Keratinocyte (primary cell): ENCODE measurements at regions not wholly inside any gene's neighbourhood (a gene's known extent, or its start where the extent isn't known, plus 50 kb on each side); places are given as distances from the start of the nearest gene placed in this dataset.

ENCODE experiments used
- DNase-seq: peaks from one replicate; pipeline ENCODE4 v3.0.0-alpha.2; 2011; ENCODE audit warnings: low read depth, missing footprints, low spot score
- FAIRE-seq: peaks from 2 replicates; lab custom pipeline; 2011; peaks lifted over from hg19 to GRCh38; lab: Jason Lieb, UNC
- H2AFZ ChIP-seq: 2 replicates; pipeline ENCODE4 v1.6.0; 2012; ENCODE audit warnings: low read length, control low read depth, inconsistent platforms; ENCODE audit not compliant: control insufficient read depth
- H3K27ac ChIP-seq: 2 replicates; pipeline ENCODE4 v1.5.1; 2011; ENCODE audit warnings: low read length; ENCODE audit not compliant: control insufficient read depth, insufficient read depth
- H3K27me3 ChIP-seq: 3 replicates; pipeline ENCODE4 v1.6.0; 2011; ENCODE audit warnings: low read length; ENCODE audit not compliant: control insufficient read depth, insufficient read depth; ENCODE audit errors: extremely low read depth
- H3K36me3 ChIP-seq, 2 experiments: 2 replicates in 1 of 2; 3 replicates in 1 of 2; pipeline ENCODE4 v1.5.1; 2011; ENCODE audit warnings: low read length in 2 of 2, mild to moderate bottlenecking in 1 of 2; ENCODE audit not compliant: control insufficient read depth in 2 of 2, insufficient read depth in 2 of 2; ENCODE audit errors: extremely low read depth in 1 of 2
- H3K4me1 ChIP-seq: 3 replicates; pipeline ENCODE4 v1.5.1; 2011; ENCODE audit warnings: low read length; ENCODE audit not compliant: control insufficient read depth, insufficient read depth; ENCODE audit errors: extremely low read depth
- H3K4me2 ChIP-seq: 3 replicates; pipeline ENCODE4 v1.6.0; 2011; ENCODE audit warnings: low read depth, low read length; ENCODE audit not compliant: control insufficient read depth, insufficient read depth; ENCODE audit errors: extremely low read depth
- H3K4me3 ChIP-seq, 3 experiments: fragments of 200-600 bp in 1 of 3; sonication (generic) in 1 of 3; 2 replicates in 2 of 3; 3 replicates in 1 of 3; pipeline ENCODE4 v1.5.1; 2011 to 2016; ENCODE audit warnings: low read length in 3 of 3, mild to moderate bottlenecking in 3 of 3, control low read depth in 2 of 3, inconsistent platforms in 1 of 3, low read depth in 1 of 3, mixed read lengths in 1 of 3, mixed run types in 1 of 3, moderate library complexity in 1 of 3; ENCODE audit not compliant: control insufficient read depth in 2 of 3, insufficient read depth in 2 of 3; ENCODE audit errors: extremely low read depth in 1 of 3
- H3K79me2 ChIP-seq: 2 replicates; pipeline ENCODE4 v1.6.0; 2012; ENCODE audit warnings: low read length; ENCODE audit not compliant: control insufficient read depth, insufficient read depth
- H3K9ac ChIP-seq: 3 replicates; pipeline ENCODE4 v1.6.0; 2011; ENCODE audit warnings: low read length; ENCODE audit not compliant: control insufficient read depth, insufficient read depth; ENCODE audit errors: extremely low read depth
- H3K9me1 ChIP-seq: 3 replicates; pipeline ENCODE4 v1.6.0; 2011; ENCODE audit warnings: low read length; ENCODE audit not compliant: control insufficient read depth, insufficient read depth; ENCODE audit errors: extremely low read depth
- H3K9me3 ChIP-seq: 2 replicates; pipeline ENCODE4 v1.5.1; 2012; ENCODE audit warnings: low read depth, low read length; ENCODE audit not compliant: control insufficient read depth
- H4K20me1 ChIP-seq: 3 replicates; pipeline ENCODE4 v1.6.0; 2011; ENCODE audit warnings: low read length; ENCODE audit not compliant: control insufficient read depth, insufficient read depth; ENCODE audit errors: extremely low read depth
- EZH2 ChIP-seq: IDR thresholded peaks from one replicate; pipeline ENCODE4 v1.6.1; 2012; ENCODE audit warnings: inconsistent platforms, mild to moderate bottlenecking, low read length, moderate library complexity
- dilution Hi-C: fragments of 300-500 bp; cut with MboI; formaldehyde crosslinking; loops from one replicate; pipeline ENCODE4 v1.7.0; 2020; ENCODE audit warnings: low sequenced_read_pairs; ENCODE audit not compliant: extremely low pct_ligation_motif_present
- TF ChIP-seq, protein P1 (sequence below), 3 experiments: IDR thresholded peaks in 1 of 3; conservative IDR thresholded peaks in 1 of 3; optimal IDR thresholded peaks in 1 of 3; 2 replicates in 2 of 3; 3 replicates in 1 of 3; pipeline versions ENCODE3 to v1.5.1; 2011; ENCODE audit warnings: low read length in 3 of 3, mild to moderate bottlenecking in 3 of 3, moderate library complexity in 2 of 3, control low read depth in 1 of 3, inconsistent platforms in 1 of 3; ENCODE audit not compliant: insufficient read depth in 2 of 3; ENCODE audit errors: extremely low read depth in 1 of 3

DNA sequence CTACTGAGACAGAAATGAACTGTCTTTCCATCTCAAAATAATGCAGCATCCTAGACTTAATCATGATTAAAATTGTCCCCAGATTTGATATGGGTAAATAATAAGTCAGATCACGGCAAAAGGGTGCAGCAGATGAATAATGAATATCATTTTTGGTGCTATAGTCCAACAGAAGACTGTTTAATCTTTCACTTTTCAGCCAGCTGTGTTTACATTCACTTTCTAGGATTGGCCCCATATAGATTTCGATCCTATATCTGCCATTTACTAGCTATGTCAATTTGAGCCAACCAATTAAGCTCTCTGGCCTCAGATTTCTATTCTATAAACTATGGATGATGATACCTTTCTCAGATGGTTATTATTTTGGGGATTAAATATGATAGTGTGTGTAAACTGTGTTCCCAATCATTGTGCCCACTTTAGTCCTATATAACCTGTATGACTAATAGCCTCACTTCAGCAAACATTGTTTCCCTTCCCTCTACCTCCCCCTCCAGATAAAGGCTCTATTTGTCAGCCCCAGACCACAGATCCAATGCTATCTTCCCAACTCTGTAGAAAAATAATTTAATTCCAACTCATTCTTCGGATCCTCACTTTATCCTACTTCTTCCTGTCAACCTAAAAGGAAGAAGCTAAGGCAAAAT lies 53.6 kb upstream of the NT5E start:
- no peaks in the 10 kb centered on the region for H3K4me1 ChIP-seq
- H3K9ac ChIP-seq, result no peak overlapping the region
- H4K20me1 ChIP-seq, result no peaks in the 10 kb centered on the region
- H3K27me3 ChIP-seq, result no peaks in the 10 kb centered on the region
- DNase-seq, result no peak
- no peak for FAIRE-seq
- no peaks in the 10 kb centered on the region for H3K79me2 ChIP-seq
- H3K36me3 ChIP-seq, result peaks cover 0 to 1% of the 10 kb centered on the region in 2 experiments
- H3K4me3 ChIP-seq, result no peak overlapping the region
- no peak overlapping the region for H3K27ac ChIP-seq
- dilution Hi-C loops, result no loop called here
- TF ChIP-seq, protein P1, sequence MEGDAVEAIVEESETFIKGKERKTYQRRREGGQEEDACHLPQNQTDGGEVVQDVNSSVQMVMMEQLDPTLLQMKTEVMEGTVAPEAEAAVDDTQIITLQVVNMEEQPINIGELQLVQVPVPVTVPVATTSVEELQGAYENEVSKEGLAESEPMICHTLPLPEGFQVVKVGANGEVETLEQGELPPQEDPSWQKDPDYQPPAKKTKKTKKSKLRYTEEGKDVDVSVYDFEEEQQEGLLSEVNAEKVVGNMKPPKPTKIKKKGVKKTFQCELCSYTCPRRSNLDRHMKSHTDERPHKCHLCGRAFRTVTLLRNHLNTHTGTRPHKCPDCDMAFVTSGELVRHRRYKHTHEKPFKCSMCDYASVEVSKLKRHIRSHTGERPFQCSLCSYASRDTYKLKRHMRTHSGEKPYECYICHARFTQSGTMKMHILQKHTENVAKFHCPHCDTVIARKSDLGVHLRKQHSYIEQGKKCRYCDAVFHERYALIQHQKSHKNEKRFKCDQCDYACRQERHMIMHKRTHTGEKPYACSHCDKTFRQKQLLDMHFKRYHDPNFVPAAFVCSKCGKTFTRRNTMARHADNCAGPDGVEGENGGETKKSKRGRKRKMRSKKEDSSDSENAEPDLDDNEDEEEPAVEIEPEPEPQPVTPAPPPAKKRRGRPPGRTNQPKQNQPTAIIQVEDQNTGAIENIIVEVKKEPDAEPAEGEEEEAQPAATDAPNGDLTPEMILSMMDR (optimal IDR thresholded peaks at IDR 0.05 in 1 of 3, IDR thresholded peaks at IDR 0.05 in 1 of 3, conservative IDR thresholded peaks at IDR 0.05 in 1 of 3; ENCODE audit: extremely low read depth in 1 of 3, insufficient read depth in 2 of 3, low read length in 3 of 3), result no peak
- no peak for TF ChIP-seq EZH2
- no peak overlapping the region for H2AFZ ChIP-seq
- H3K9me1 ChIP-seq, result no peaks in the 10 kb centered on the region
- no peaks in the 10 kb centered on the region for H3K9me3 ChIP-seq
- H3K4me2 ChIP-seq, result no peak overlapping the region

- H4K20me1 ChIP-seq, result no peaks in the 10 kb centered on the region
- H3K4me3 ChIP-seq, result no peak overlapping the region
- H3K4me1 ChIP-seq, result no peaks in the 10 kb centered on the region
- TF ChIP-seq, protein P1 (optimal IDR thresholded peaks at IDR 0.05 in 1 of 3, IDR thresholded peaks at IDR 0.05 in 1 of 3, conservative IDR thresholded peaks at IDR 0.05 in 1 of 3; ENCODE audit: extremely low read depth in 1 of 3, insufficient read depth in 2 of 3, low read length in 3 of 3), result no peak
- TF ChIP-seq EZH2, result no peak
- H3K27ac ChIP-seq, result no peak overlapping the region
- peaks cover 0 to 1% of the 10 kb centered on the region in 2 experiments for H3K36me3 ChIP-seq
- dilution Hi-C loops, result no loop called here
- no peak overlapping the region for H2AFZ ChIP-seq
- H3K4me2 ChIP-seq, result no peak overlapping the region
- H3K27me3 ChIP-seq, result no peaks in the 10 kb centered on the region
- no peaks in the 10 kb centered on the region for H3K9me3 ChIP-seq
- no peak overlapping the region for H3K9ac ChIP-seq
- FAIRE-seq, result no peak
- H3K9me1 ChIP-seq, result no peaks in the 10 kb centered on the region
- no peak for DNase-seq
- no peaks in the 10 kb centered on the region for H3K79me2 ChIP-seq
These were observed 54.1 kb upstream of the NT5E start for GRCh38 chr6:85395746-85396145.
